HG03571 (cell line): ENCODE measurements at regions not wholly inside any gene's neighbourhood (a gene's known extent, or its start where the extent isn't known, plus 50 kb on each side); places are given as distances from the start of the nearest gene placed in this dataset.
"Not testable (repeated sequence)": the region's sequence is repeated elsewhere in the genome, so short reads cannot be mapped to it uniquely, and the experiment has no call there.

Experiments
- ATAC-seq: cut with Tn5 transposase; IDR thresholded peaks from one replicate; pipeline ENCODE4 v1.9.1; 2021; ENCODE audit not compliant: unreplicated experiment

GRCh38 chr13:105907319-105908019, 628.0 kb downstream of the EFNB2 start:
- no peak for ATAC-seq

GRCh38 chr13:105906746-105907145, 628.7 kb downstream of the EFNB2 start:
- no peak for ATAC-seq

- ATAC-seq, result no peak
Measured at GRCh38 chr13:105904034-105904742, 631.3 kb downstream of the EFNB2 start.

- ATAC-seq, result no peak
Measured at GRCh38 chr13:105902396-105902795, 633.1 kb downstream of the EFNB2 start.

- ATAC-seq, result no peak
Measured at GRCh38 chr13:105897575-105897974, 637.9 kb downstream of the EFNB2 start.

GRCh38 chr13:105894697-105895096, 640.8 kb downstream of the EFNB2 start:
- ATAC-seq, result no peak

- ATAC-seq, result no peak
Measured at GRCh38 chr13:105890509-105890908, 645.0 kb downstream of the EFNB2 start.

- no peak for ATAC-seq
Measured at GRCh38 chr13:105878119-105878700, 657.3 kb downstream of the EFNB2 start.

- no peak for ATAC-seq
Measured at GRCh38 chr13:105874814-105875213, 660.6 kb downstream of the EFNB2 start.

- no peak for ATAC-seq
Measured at GRCh38 chr13:105871768-105872167, 663.7 kb downstream of the EFNB2 start.

GRCh38 chr13:105871326-105871725, 664.1 kb downstream of the EFNB2 start:
- ATAC-seq, result no peak

- ATAC-seq, result no peak
Measured at GRCh38 chr13:105863300-105863920, 672.1 kb downstream of the EFNB2 start.

- no peak for ATAC-seq
Measured at GRCh38 chr13:105848494-105848893, 687.0 kb downstream of the EFNB2 start.

GRCh38 chr13:105847527-105848291, 687.8 kb downstream of the EFNB2 start:
- ATAC-seq, result no peak

GRCh38 chr13:105846923-105847322, 688.5 kb downstream of the EFNB2 start:
- ATAC-seq, result no peak

- ATAC-seq, result no peak
Measured at GRCh38 chr13:105841286-105841685, 694.2 kb downstream of the EFNB2 start.

GRCh38 chr13:105838231-105838630, 697.2 kb downstream of the EFNB2 start:
- ATAC-seq, result no peak

- ATAC-seq, result not testable (repeated sequence)
Measured at GRCh38 chr13:105837295-105837694, 698.2 kb downstream of the EFNB2 start.

GRCh38 chr13:105830821-105831220, 704.6 kb downstream of the EFNB2 start:
- no peak for ATAC-seq

- no peak for ATAC-seq
Measured at GRCh38 chr13:105827111-105827809, 708.2 kb downstream of the EFNB2 start.
